Thyroid gland (tissue), 4 donors: ENCODE measurements at regions not wholly inside any gene's neighbourhood (a gene's known extent, or its start where the extent isn't known, plus 50 kb on each side); places are given as distances from the start of the nearest gene placed in this dataset.

Source experiments
- POLR2A ChIP-seq, 2 donors: fragments of 450-650 bp; IDR thresholded peaks; one replicate each; pipeline ENCODE4 v1.6.1; 2017; ENCODE audit warnings: antibody characterized with exemption in 2 of 2, mild to moderate bottlenecking in 2 of 2, moderate library complexity in 1 of 2
- TF ChIP-seq, protein P1 (sequence below), 6 experiments: fragments of 200-600 bp in 3 of 6; fragments of 450-650 bp in 3 of 6; sonication (generic) in 3 of 6; IDR thresholded peaks; one replicate each; pipeline ENCODE4 v1.5.1; 2016 to 2019; ENCODE audit warnings: antibody characterized with exemption in 6 of 6, mild to moderate bottlenecking in 2 of 6, inconsistent platforms in 1 of 6, moderate library complexity in 1 of 6

- no peak for TF ChIP-seq POLR2A (IDR thresholded peaks at IDR 0.05)
- TF ChIP-seq, protein P1, sequence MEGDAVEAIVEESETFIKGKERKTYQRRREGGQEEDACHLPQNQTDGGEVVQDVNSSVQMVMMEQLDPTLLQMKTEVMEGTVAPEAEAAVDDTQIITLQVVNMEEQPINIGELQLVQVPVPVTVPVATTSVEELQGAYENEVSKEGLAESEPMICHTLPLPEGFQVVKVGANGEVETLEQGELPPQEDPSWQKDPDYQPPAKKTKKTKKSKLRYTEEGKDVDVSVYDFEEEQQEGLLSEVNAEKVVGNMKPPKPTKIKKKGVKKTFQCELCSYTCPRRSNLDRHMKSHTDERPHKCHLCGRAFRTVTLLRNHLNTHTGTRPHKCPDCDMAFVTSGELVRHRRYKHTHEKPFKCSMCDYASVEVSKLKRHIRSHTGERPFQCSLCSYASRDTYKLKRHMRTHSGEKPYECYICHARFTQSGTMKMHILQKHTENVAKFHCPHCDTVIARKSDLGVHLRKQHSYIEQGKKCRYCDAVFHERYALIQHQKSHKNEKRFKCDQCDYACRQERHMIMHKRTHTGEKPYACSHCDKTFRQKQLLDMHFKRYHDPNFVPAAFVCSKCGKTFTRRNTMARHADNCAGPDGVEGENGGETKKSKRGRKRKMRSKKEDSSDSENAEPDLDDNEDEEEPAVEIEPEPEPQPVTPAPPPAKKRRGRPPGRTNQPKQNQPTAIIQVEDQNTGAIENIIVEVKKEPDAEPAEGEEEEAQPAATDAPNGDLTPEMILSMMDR (IDR thresholded peaks at IDR 0.05), result no peak
Observed at GRCh38 chr3:76372497-76372896, 587.1 kb upstream of the ZNF717 start.
